ENCODE measurements at regions not wholly inside any gene's neighbourhood (a gene's known extent, or its start where the extent isn't known, plus 50 kb on each side); places are given as distances from the start of the nearest gene placed in this dataset.

GRCh38 chr11:116507016-116507415, 265.8 kb downstream of the BUD13 start:
- no peak for TF ChIP-seq ARNTL (CRISPR knock-in tag; IDR thresholded peaks at IDR 0.05; ENCODE audit: borderline replicate concordance, low read depth)
- TF ChIP-seq, protein P1, sequence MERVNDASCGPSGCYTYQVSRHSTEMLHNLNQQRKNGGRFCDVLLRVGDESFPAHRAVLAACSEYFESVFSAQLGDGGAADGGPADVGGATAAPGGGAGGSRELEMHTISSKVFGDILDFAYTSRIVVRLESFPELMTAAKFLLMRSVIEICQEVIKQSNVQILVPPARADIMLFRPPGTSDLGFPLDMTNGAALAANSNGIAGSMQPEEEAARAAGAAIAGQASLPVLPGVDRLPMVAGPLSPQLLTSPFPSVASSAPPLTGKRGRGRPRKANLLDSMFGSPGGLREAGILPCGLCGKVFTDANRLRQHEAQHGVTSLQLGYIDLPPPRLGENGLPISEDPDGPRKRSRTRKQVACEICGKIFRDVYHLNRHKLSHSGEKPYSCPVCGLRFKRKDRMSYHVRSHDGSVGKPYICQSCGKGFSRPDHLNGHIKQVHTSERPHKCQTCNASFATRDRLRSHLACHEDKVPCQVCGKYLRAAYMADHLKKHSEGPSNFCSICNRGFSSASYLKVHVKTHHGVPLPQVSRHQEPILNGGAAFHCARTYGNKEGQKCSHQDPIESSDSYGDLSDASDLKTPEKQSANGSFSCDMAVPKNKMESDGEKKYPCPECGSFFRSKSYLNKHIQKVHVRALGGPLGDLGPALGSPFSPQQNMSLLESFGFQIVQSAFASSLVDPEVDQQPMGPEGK (CRISPR knock-in tag; IDR thresholded peaks at IDR 0.05; ENCODE audit: borderline replicate concordance) = no peak
- TF ChIP-seq RARB (CRISPR knock-in tag; IDR thresholded peaks at IDR 0.05) = no peak
- no peak for TF ChIP-seq TCF4 (CRISPR knock-in tag; IDR thresholded peaks at IDR 0.05; ENCODE audit: borderline replicate concordance)
- no peak for TF ChIP-seq GLIS3 (CRISPR knock-in tag; IDR thresholded peaks at IDR 0.05)
- TF ChIP-seq, protein P2, sequence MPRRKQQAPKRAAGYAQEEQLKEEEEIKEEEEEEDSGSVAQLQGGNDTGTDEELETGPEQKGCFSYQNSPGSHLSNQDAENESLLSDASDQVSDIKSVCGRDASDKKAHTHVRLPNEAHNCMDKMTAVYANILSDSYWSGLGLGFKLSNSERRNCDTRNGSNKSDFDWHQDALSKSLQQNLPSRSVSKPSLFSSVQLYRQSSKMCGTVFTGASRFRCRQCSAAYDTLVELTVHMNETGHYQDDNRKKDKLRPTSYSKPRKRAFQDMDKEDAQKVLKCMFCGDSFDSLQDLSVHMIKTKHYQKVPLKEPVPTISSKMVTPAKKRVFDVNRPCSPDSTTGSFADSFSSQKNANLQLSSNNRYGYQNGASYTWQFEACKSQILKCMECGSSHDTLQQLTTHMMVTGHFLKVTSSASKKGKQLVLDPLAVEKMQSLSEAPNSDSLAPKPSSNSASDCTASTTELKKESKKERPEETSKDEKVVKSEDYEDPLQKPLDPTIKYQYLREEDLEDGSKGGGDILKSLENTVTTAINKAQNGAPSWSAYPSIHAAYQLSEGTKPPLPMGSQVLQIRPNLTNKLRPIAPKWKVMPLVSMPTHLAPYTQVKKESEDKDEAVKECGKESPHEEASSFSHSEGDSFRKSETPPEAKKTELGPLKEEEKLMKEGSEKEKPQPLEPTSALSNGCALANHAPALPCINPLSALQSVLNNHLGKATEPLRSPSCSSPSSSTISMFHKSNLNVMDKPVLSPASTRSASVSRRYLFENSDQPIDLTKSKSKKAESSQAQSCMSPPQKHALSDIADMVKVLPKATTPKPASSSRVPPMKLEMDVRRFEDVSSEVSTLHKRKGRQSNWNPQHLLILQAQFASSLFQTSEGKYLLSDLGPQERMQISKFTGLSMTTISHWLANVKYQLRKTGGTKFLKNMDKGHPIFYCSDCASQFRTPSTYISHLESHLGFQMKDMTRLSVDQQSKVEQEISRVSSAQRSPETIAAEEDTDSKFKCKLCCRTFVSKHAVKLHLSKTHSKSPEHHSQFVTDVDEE (CRISPR knock-in tag; IDR thresholded peaks at IDR 0.05) = no peak
- TF ChIP-seq ZNF565 (CRISPR knock-in tag; conservative IDR thresholded peaks at IDR 0.05; ENCODE audit: low read depth) = no peak
- no peak for TF ChIP-seq ZFP3 (CRISPR knock-in tag; IDR thresholded peaks at IDR 0.05)
- TF ChIP-seq ZNF8 (CRISPR knock-in tag; IDR thresholded peaks at IDR 0.05) = no peak
